SK-N-SH treated with all-trans-retinoic acid at 6 μM for 48 hours (cell line): ENCODE measurements at regions not wholly inside any gene's neighbourhood (a gene's known extent, or its start where the extent isn't known, plus 50 kb on each side); places are given as distances from the start of the nearest gene placed in this dataset.

Source experiments
- ATAC-seq: fragments of 200-7000 bp; cut with Tn5 transposase; 3 replicates; pipeline ENCODE4 v1.9.1; 2020; ENCODE audit warnings: mild to moderate bottlenecking, moderate library complexity
- ARNTL ChIP-seq: fragments of 450-650 bp; formaldehyde crosslinking; IDR thresholded peaks from 2 replicates; pipeline ENCODE4 v1.5.0; 2020; ENCODE audit warnings: low read depth, mild to moderate bottlenecking, moderate library complexity, borderline replicate concordance
- BACH2 ChIP-seq: fragments of 250-450 bp; sonication (Bioruptor Pico); IDR thresholded peaks from 2 replicates; pipeline ENCODE4 v1.9.0; 2021; ENCODE audit warnings: mild to moderate bottlenecking, borderline replicate concordance
- CSDC2 ChIP-seq: fragments of 250-450 bp; sonication (Bioruptor Pico); IDR thresholded peaks from 2 replicates; pipeline ENCODE4 v1.5.0; 2020; ENCODE audit warnings: mild to moderate bottlenecking, moderate library complexity
- CSRNP3 ChIP-seq: fragments of 250-450 bp; sonication (Bioruptor Pico); IDR thresholded peaks from 2 replicates; pipeline ENCODE4 v1.5.1; 2021; ENCODE audit warnings: mild to moderate bottlenecking, moderate library complexity
- ISL1 ChIP-seq: fragments of 250-450 bp; sonication (Bioruptor Pico); IDR thresholded peaks from 2 replicates; pipeline ENCODE4 v2.1.2; 2022; ENCODE audit warnings: mild to moderate bottlenecking, moderate library complexity
- OSR1 ChIP-seq: fragments of 250-450 bp; sonication (Bioruptor Pico); IDR thresholded peaks from 2 replicates; pipeline ENCODE4 v1.8.0; 2022; ENCODE audit warnings: moderate library complexity, mild to moderate bottlenecking, inconsistent platforms
- PATZ1 ChIP-seq: fragments of 250-450 bp; sonication (Bioruptor Pico); IDR thresholded peaks from 2 replicates; pipeline ENCODE4 v1.8.0; 2020; ENCODE audit warnings: mild to moderate bottlenecking, moderate library complexity, borderline replicate concordance
- POU6F1 ChIP-seq: fragments of 250-450 bp; sonication (Bioruptor Pico); IDR thresholded peaks from 2 replicates; pipeline ENCODE4 v1.8.0; 2021; ENCODE audit warnings: low read depth, mild to moderate bottlenecking, moderate library complexity, borderline replicate concordance
- PPARA ChIP-seq: fragments of 250-450 bp; sonication (Bioruptor Pico); IDR thresholded peaks from 2 replicates; pipeline ENCODE4 v1.5.0; 2020; ENCODE audit warnings: mild to moderate bottlenecking, borderline replicate concordance
- RARB ChIP-seq: fragments of 250-450 bp; sonication (Bioruptor Pico); IDR thresholded peaks from 2 replicates; pipeline ENCODE4 v1.8.0; 2021; ENCODE audit warnings: mild to moderate bottlenecking, moderate library complexity
- SNAI2 ChIP-seq: fragments of 250-450 bp; sonication (Bioruptor Pico); IDR thresholded peaks from 2 replicates; pipeline ENCODE4 v1.5.0; 2020; ENCODE audit warnings: mild to moderate bottlenecking, moderate library complexity
- TCF4 ChIP-seq: fragments of 250-450 bp; sonication (Bioruptor Pico); IDR thresholded peaks from 2 replicates; pipeline ENCODE4 v1.8.0; 2021; ENCODE audit warnings: mild to moderate bottlenecking, moderate library complexity, borderline replicate concordance
- TOX ChIP-seq: fragments of 250-450 bp; sonication (Bioruptor Pico); IDR thresholded peaks from 2 replicates; pipeline ENCODE4 v1.8.0; 2021; ENCODE audit warnings: mild to moderate bottlenecking, moderate library complexity, borderline replicate concordance
- ZC3H10 ChIP-seq: fragments of 250-450 bp; sonication (Bioruptor Pico); IDR thresholded peaks from 2 replicates; pipeline ENCODE4 v1.5.1; 2021; ENCODE audit warnings: mild to moderate bottlenecking, moderate library complexity
- ZFP3 ChIP-seq: fragments of 250-450 bp; sonication (Bioruptor Pico); IDR thresholded peaks from 2 replicates; pipeline ENCODE4 v1.5.0; 2020; ENCODE audit warnings: mild to moderate bottlenecking, moderate library complexity
- ZFP30 ChIP-seq: fragments of 450-650 bp; formaldehyde crosslinking; IDR thresholded peaks from 2 replicates; pipeline ENCODE4 v1.5.0; 2022; ENCODE audit warnings: mild to moderate bottlenecking, moderate library complexity
- ZNF565 ChIP-seq: fragments of 450-650 bp; formaldehyde crosslinking; conservative IDR thresholded peaks from 2 replicates; pipeline ENCODE4 v1.5.0; 2020; ENCODE audit warnings: low read depth, mild to moderate bottlenecking, moderate library complexity
- ZNF70 ChIP-seq: fragments of 450-650 bp; formaldehyde crosslinking; IDR thresholded peaks from 2 replicates; pipeline ENCODE4 v1.5.0; 2020; ENCODE audit warnings: mild to moderate bottlenecking, moderate library complexity
- ZNF8 ChIP-seq: fragments of 450-650 bp; formaldehyde crosslinking; IDR thresholded peaks from 2 replicates; pipeline ENCODE4 v1.5.0; 2020; ENCODE audit warnings: mild to moderate bottlenecking, moderate library complexity
- TF ChIP-seq, protein P1 (sequence below): fragments of 250-450 bp; sonication (Bioruptor Pico); IDR thresholded peaks from 2 replicates; pipeline ENCODE4 v1.5.1; 2020; ENCODE audit warnings: low read depth, mild to moderate bottlenecking, moderate library complexity

GRCh38 chr22:22954656-22955055 lies 67.0 kb downstream of the IGLL5 start (continued):
- TF ChIP-seq TOX (CRISPR knock-in tag) (no peak), OSR1 (no peak), ZNF8 (CRISPR knock-in tag) (no peak), ZFP30 (no peak)

DNA sequence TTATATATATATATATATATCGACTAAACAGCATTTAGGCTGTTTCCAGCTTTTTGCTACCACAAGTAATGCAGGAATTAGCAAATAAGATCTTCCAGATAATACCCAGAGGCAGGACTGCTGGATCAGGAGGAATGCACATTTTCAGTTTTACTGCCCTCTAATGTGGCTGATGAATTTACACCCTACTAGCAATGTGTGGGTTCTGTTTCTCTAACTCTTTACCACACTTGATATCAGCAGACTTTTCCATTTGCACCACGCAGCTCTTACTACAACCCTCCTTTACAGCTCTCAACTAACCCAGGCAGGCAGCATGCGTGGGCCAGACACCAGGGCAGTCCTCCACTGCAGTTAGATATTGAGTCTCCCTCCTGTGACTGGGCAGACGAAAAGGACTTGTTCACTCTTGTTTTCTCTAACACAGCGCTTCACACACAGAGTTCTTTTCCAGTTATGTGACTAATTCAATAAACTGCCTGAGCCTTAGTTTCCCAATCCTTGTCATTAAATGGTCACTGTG lies 67.7 kb downstream of the IGLL5 start:
- ATAC-seq = no peak
- no peak for TF ChIP-seq POU6F1
- TF ChIP-seq CSDC2 (CRISPR knock-in tag) = no peak
- TF ChIP-seq ZFP30 = no peak
- TF ChIP-seq, protein P1, sequence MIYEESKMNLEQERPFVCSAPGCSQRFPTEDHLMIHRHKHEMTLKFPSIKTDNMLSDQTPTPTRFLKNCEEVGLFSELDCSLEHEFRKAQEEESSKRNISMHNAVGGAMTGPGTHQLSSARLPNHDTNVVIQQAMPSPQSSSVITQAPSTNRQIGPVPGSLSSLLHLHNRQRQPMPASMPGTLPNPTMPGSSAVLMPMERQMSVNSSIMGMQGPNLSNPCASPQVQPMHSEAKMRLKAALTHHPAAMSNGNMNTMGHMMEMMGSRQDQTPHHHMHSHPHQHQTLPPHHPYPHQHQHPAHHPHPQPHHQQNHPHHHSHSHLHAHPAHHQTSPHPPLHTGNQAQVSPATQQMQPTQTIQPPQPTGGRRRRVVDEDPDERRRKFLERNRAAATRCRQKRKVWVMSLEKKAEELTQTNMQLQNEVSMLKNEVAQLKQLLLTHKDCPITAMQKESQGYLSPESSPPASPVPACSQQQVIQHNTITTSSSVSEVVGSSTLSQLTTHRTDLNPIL (CRISPR knock-in tag) = no peak

GRCh38 chr22:22955866-22956535 lies 68.4 kb downstream of the IGLL5 start:
- no peak for TF ChIP-seq ZNF565
- peak; percentile 96 for ATAC-seq

DNA sequence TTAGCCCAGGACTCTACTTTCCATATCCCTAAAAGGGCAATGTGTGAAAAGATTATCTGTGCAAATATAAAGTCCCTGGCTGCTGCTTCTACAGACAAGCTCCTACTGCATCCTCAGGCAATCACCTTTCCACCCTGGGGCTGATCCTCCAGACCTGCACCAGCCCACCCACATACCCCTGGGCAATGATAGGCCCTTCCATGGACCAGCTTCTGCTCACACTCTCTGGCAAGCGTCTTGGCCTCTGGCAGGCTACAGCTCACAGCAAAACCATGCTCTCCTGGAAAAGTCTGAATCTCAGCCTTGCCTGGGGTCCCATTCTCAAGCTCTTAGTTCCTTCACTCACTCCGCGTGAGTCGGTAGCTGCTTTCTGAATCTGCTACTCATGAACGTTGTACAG lies 69.5 kb downstream of the IGLL5 start:
- TF ChIP-seq POU6F1 (no peak), ZNF8 (CRISPR knock-in tag) (no peak), CSRNP3 (no peak), ARNTL (CRISPR knock-in tag) (no peak), ZFP3 (CRISPR knock-in tag) (no peak), RARB (CRISPR knock-in tag) (no peak), ISL1 (CRISPR knock-in tag) (no peak), OSR1 (no peak), ZNF565 (no peak), ZC3H10 (CRISPR knock-in tag) (no peak), PPARA (no peak), CSDC2 (CRISPR knock-in tag) (no peak), TCF4 (CRISPR knock-in tag) (no peak)
- no peak for ATAC-seq

GRCh38 chr22:22958621-22959020 lies 71.0 kb downstream of the IGLL5 start:
- no peak for TF ChIP-seq CSRNP3
- TF ChIP-seq, protein P1 (CRISPR knock-in tag) = no peak
- no peak for TF ChIP-seq SNAI2 (CRISPR knock-in tag)
- no peak for TF ChIP-seq RARB (CRISPR knock-in tag)
- TF ChIP-seq ISL1 (CRISPR knock-in tag) = no peak
- TF ChIP-seq OSR1 = no peak
- no peak for TF ChIP-seq BACH2 (CRISPR knock-in tag)
- TF ChIP-seq ZFP3 (CRISPR knock-in tag) = no peak
- TF ChIP-seq ZFP30 = no peak
- TF ChIP-seq ZC3H10 (CRISPR knock-in tag) = no peak
- no peak for TF ChIP-seq POU6F1
- no peak for TF ChIP-seq PATZ1 (CRISPR knock-in tag)
- no peak for TF ChIP-seq TOX (CRISPR knock-in tag)
- no peak for TF ChIP-seq ARNTL (CRISPR knock-in tag)
- no peak for TF ChIP-seq PPARA
- TF ChIP-seq ZNF565 = no peak
- no peak for TF ChIP-seq ZNF8 (CRISPR knock-in tag)
- TF ChIP-seq ZNF70 (CRISPR knock-in tag) = no peak
- no peak for ATAC-seq
